ENCODE measurements at regions not wholly inside any gene's neighbourhood (a gene's known extent, or its start where the extent isn't known, plus 50 kb on each side); places are given as distances from the start of the nearest gene placed in this dataset.

GRCh38 chr14:49989966-49990365 lies 97.1 kb downstream of the ARF6 start:
- H3K36me3 Mint-ChIP-seq: no peaks in the 10 kb centered on the region
- ChIA-PET POLR2A (no interaction called here), CTCF (no interaction called here)
- ATAC-seq: no peak
- no peak overlapping the region for H3K4me3 Mint-ChIP-seq
- no peaks in the 10 kb centered on the region for H3K9me3 Mint-ChIP-seq
- no peak overlapping the region for H3K27ac Mint-ChIP-seq
- H3K4me1 Mint-ChIP-seq: peaks cover 9% of the 10 kb centered on the region
- H3K27me3 Mint-ChIP-seq (ENCODE audit: low read depth): no peaks in the 10 kb centered on the region
- no peak for TF ChIP-seq ETV6 (CRISPR knock-in tag; IDR thresholded peaks at IDR 0.05)
- TF ChIP-seq, protein P1, sequence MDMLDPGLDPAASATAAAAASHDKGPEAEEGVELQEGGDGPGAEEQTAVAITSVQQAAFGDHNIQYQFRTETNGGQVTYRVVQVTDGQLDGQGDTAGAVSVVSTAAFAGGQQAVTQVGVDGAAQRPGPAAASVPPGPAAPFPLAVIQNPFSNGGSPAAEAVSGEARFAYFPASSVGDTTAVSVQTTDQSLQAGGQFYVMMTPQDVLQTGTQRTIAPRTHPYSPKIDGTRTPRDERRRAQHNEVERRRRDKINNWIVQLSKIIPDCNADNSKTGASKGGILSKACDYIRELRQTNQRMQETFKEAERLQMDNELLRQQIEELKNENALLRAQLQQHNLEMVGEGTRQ (CRISPR knock-in tag; IDR thresholded peaks at IDR 0.05): no peak
- no peak for DNase-seq (ENCODE audit: low spot score)

GRCh38 chr14:49991491-49991890 lies 98.6 kb downstream of the ARF6 start:
- Mint-ChIP-seq H3K36me3 (no peaks in the 10 kb centered on the region), H3K27me3 (ENCODE audit: low read depth) (no peaks in the 10 kb centered on the region), H3K4me1 (peaks cover 13% of the 10 kb centered on the region), H3K27ac (no peak overlapping the region), H3K4me3 (no peak overlapping the region), H3K9me3 (no peaks in the 10 kb centered on the region)
- ChIA-PET CTCF (no interaction called here), POLR2A (no interaction called here)
- no peak for TF ChIP-seq ZNF416 (CRISPR knock-in tag; IDR thresholded peaks at IDR 0.05)
- TF ChIP-seq CREM (CRISPR knock-in tag; IDR thresholded peaks at IDR 0.05): no peak
- TF ChIP-seq GRHL2 (CRISPR knock-in tag; IDR thresholded peaks at IDR 0.05; ENCODE audit: insufficient replicate concordance, severe bottlenecking): no peak
- no peak for TF ChIP-seq ZNF263 (CRISPR knock-in tag; IDR thresholded peaks at IDR 0.05; ENCODE audit: low read depth)
- no peak for TF ChIP-seq E2F5 (CRISPR knock-in tag; IDR thresholded peaks at IDR 0.05)
- ATAC-seq: no peak
- DNase-seq (ENCODE audit: low spot score): no peak

DNA sequence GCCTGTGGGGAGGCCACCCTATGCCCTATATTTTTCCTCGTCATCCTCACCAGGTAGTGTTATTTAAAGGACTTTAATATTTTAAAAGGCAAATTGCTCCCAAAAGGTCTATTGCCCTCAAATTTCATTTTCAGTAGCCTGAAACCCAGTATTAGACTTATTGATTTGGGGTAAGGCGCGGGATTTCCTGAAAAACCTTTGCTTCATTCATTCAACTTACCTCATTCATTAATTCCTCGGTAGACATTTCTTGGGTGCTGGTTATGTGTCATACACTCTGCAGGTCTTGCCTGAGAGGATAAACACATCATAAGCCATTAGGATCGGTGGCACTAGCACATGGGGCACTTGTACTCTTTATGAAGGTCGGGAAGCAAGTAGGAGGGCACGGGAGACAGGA lies 99.2 kb downstream of the ARF6 start:
- H3K4me1 Mint-ChIP-seq: peaks cover 10% of the 10 kb centered on the region

DNA sequence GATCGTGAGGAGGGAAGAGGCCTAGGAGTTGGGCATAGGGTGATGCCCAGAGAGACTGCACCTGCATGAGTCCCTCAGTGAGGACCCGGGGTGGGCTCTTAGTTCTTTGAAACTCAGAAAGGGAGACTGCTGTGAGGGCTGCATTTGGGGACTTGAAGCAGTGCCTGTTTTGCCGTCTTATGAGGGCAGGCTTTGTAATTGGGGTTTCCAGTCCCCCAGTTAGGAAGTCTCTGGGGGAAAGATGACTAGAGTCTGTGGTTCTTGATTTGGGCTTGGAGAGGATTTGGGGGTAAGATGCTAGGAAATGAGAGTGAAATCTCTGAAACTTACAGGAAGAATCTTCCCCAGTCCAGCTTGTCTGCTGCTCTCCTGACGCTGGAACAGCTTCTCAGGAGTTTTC lies 99.6 kb downstream of the ARF6 start:
- Mint-ChIP-seq H3K4me3 (no peak overlapping the region), H3K36me3 (no peaks in the 10 kb centered on the region), H3K27ac (no peak overlapping the region), H3K27me3 (ENCODE audit: low read depth) (no peaks in the 10 kb centered on the region), H3K9me3 (no peaks in the 10 kb centered on the region), H3K4me1 (0 out of 2 replicates have a peak, but pooled peaks cover 7% of the 10 kb centered on the region)
- ChIA-PET CTCF (no interaction called here), POLR2A (no interaction called here)
- no peak for ATAC-seq
- DNase-seq (ENCODE audit: low spot score): no peak
- no peak for TF ChIP-seq ZNF281 (CRISPR knock-in tag; IDR thresholded peaks at IDR 0.05)
- no peak for TF ChIP-seq NR3C1 (CRISPR knock-in tag; conservative IDR thresholded peaks at IDR 0.05; ENCODE audit: low read depth)
- TF ChIP-seq JAZF1 (CRISPR knock-in tag; IDR thresholded peaks at IDR 0.05): no peak

More for the DNA sequence above, 99.2 kb downstream of the ARF6 start:
- ATAC-seq: no peak
- Mint-ChIP-seq H3K4me3 (no peak overlapping the region), H3K36me3 (no peaks in the 10 kb centered on the region), H3K9me3 (no peaks in the 10 kb centered on the region), H3K27ac (no peak overlapping the region), H3K27me3 (ENCODE audit: low read depth) (no peaks in the 10 kb centered on the region)
- no peak for TF ChIP-seq IRF2 (CRISPR knock-in tag; IDR thresholded peaks at IDR 0.05; ENCODE audit: borderline replicate concordance, low read depth)
- ChIA-PET POLR2A (no interaction called here), CTCF (no interaction called here)
- DNase-seq (ENCODE audit: low spot score): no peak

DNA sequence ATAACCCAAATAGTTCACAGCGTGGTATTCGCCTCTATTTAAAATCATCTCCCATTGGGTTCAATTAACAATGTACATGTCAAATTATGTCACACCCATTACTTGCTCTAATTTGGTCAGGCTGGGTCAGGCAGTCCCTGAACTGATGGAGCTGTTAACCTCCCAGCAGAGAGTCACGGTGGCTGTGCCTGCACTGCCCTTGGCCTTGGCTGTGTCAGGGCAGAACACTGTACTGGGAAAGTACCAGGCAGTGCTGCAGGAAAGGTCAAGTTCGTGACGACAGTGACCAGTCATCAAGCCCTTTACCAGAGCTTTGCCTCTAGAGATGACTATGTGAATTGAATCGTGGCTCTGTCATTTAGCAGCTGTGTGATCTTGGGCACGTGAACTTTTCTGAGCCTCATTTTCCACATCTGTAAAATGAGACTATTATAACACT lies 100.0 kb downstream of the ARF6 start:
- Mint-ChIP-seq H3K36me3 (no peaks in the 10 kb centered on the region), H3K9me3 (no peaks in the 10 kb centered on the region), H3K27me3 (ENCODE audit: low read depth) (no peaks in the 10 kb centered on the region), H3K4me3 (no peak overlapping the region), H3K4me1 (0 out of 2 replicates have a peak, but pooled peaks cover 7% of the 10 kb centered on the region), H3K27ac (no peak overlapping the region)
- CTCF ChIA-PET: no interaction called here
- TF ChIP-seq ZNF532 (CRISPR knock-in tag; IDR thresholded peaks at IDR 0.05; ENCODE audit: borderline replicate concordance) (no peak), GABPB1 (CRISPR knock-in tag; IDR thresholded peaks at IDR 0.05) (peak; percentile 41; the same call in 1 of the 2 replicates)
- ATAC-seq (no peak), DNase-seq (ENCODE audit: low spot score) (no peak)
- POLR2A ChIA-PET: no interaction called here
